IMR-90 (cell line): ENCODE measurements at regions not wholly inside any gene's neighbourhood (a gene's known extent, or its start where the extent isn't known, plus 50 kb on each side); places are given as distances from the start of the nearest gene placed in this dataset.

Experiments
- ATAC-seq: fragments of 200-7000 bp; cut with Tn5 transposase; 2 replicates; pipeline ENCODE4 v1.9.1; 2020; ENCODE audit warnings: low read depth, mild to moderate bottlenecking, moderate library complexity
- BruUV-seq: library from RNA; stranded (reverse); fragments of 400-500 nt; replicated peaks from 2 replicates; lab custom pipeline; 2021; lab: Mats Ljungman, UMichigan
- CTCF ChIA-PET: fragments of 300-600 bp; formaldehyde crosslinking; extraction: SDS; loops from one replicate; lab custom pipeline; 2021; ENCODE audit warnings: antibody characterized with exemption; lab: Yijun Ruan, JAX
- POLR2A ChIA-PET: fragments of 300-600 bp; sonication (Branson Sonifier 250); formaldehyde crosslinking; loops from one replicate; lab custom pipeline; 2022; ENCODE audit warnings: antibody characterized with exemption; ENCODE audit not compliant: unreplicated experiment; lab: Charles Lee
- DNase-seq: peaks from one replicate; pipeline ENCODE4 v3.0.0; 2013
- H2AFZ ChIP-seq: replicated peaks from 2 replicates; pipeline ENCODE3; 2013; ENCODE audit warnings: low read length, mild to moderate bottlenecking; ENCODE audit not compliant: poor library complexity
- H2AK5ac ChIP-seq: 2 replicates; pipeline ENCODE4 v1.6.1; 2013; ENCODE audit warnings: low read depth, low read length, inconsistent platforms
- H2AK9ac ChIP-seq: replicated peaks from 2 replicates; pipeline ENCODE3; 2013; ENCODE audit warnings: mild to moderate bottlenecking, low read depth, low read length, moderate library complexity; ENCODE audit not compliant: poor library complexity
- H2BK120ac ChIP-seq: 2 replicates; pipeline ENCODE4 v1.6.1; 2013; ENCODE audit warnings: low read depth, low read length, inconsistent platforms
- H2BK15ac ChIP-seq: 3 replicates; pipeline ENCODE4 v1.6.1; 2013; ENCODE audit warnings: low read depth, low read length, inconsistent platforms
- H2BK20ac ChIP-seq: 2 replicates; pipeline ENCODE4 v1.6.1; 2013; ENCODE audit warnings: low read depth, mild to moderate bottlenecking, inconsistent platforms, low read length, moderate library complexity
- H2BK5ac ChIP-seq: 2 replicates; pipeline ENCODE4 v1.6.1; 2013; ENCODE audit warnings: mild to moderate bottlenecking, low read depth, low read length, inconsistent platforms; ENCODE audit not compliant: poor library complexity, severe bottlenecking
- H3K14ac ChIP-seq: replicated peaks from 2 replicates; pipeline ENCODE4 v1.6.1; 2013; ENCODE audit warnings: low read depth, low read length, inconsistent platforms
- H3K18ac ChIP-seq: 2 replicates; pipeline ENCODE4 v1.6.1; 2013; ENCODE audit warnings: low read depth, low read length, control low read depth
- H3K23ac ChIP-seq: 2 replicates; pipeline ENCODE4 v1.6.1; 2013; ENCODE audit warnings: low read depth, low read length, inconsistent platforms
- H3K27ac ChIP-seq: 2 replicates; pipeline ENCODE4 v1.5.1; 2013; ENCODE audit warnings: mild to moderate bottlenecking, control low read depth, low read length; ENCODE audit not compliant: insufficient read depth
- H3K27me3 ChIP-seq: 2 replicates; pipeline ENCODE4 v1.6.1; 2013; ENCODE audit warnings: low read length; ENCODE audit not compliant: control insufficient read depth, insufficient read depth
- H3K36me3 ChIP-seq: 2 replicates; pipeline ENCODE4 v1.6.1; 2013; ENCODE audit warnings: low read length, mixed read lengths; ENCODE audit not compliant: control insufficient read depth, insufficient read depth
- H3K4ac ChIP-seq: 2 replicates; pipeline ENCODE4 v1.6.1; 2013; ENCODE audit warnings: low read depth, low read length, inconsistent platforms
- H3K4me1 ChIP-seq: 2 replicates; pipeline ENCODE4 v1.6.1; 2013; ENCODE audit warnings: low read length, mixed read lengths; ENCODE audit not compliant: control insufficient read depth, insufficient read depth
- H3K4me2 ChIP-seq: 2 replicates; pipeline ENCODE4 v1.6.1; 2013; ENCODE audit warnings: low read depth, mild to moderate bottlenecking, control low read depth, low read length, moderate library complexity
- H3K4me3 ChIP-seq: 2 replicates; pipeline ENCODE4 v1.5.1; 2013; ENCODE audit warnings: low read depth, mild to moderate bottlenecking, control low read depth, low read length, moderate library complexity; ENCODE audit not compliant: insufficient read depth
- H3K56ac ChIP-seq: 2 replicates; pipeline ENCODE4 v1.6.1; 2013; ENCODE audit warnings: low read length, inconsistent platforms; ENCODE audit not compliant: insufficient read depth; ENCODE audit errors: extremely low read depth
- H3K79me1 ChIP-seq, 2 experiments: 2 replicates each; pipeline ENCODE4 v1.6.1; 2013; ENCODE audit warnings: low read length in 2 of 2, inconsistent platforms in 1 of 2, low read depth in 1 of 2
- H3K9ac ChIP-seq: 2 replicates; pipeline ENCODE4 v1.6.1; 2013; ENCODE audit warnings: low read depth, low read length, control low read depth
- H3K9me1 ChIP-seq: 2 replicates; pipeline ENCODE4 v1.6.1; 2013; ENCODE audit warnings: low read length, inconsistent platforms; ENCODE audit not compliant: insufficient read depth
- H3K9me3 ChIP-seq: 2 replicates; pipeline ENCODE4 v1.6.1; 2013; ENCODE audit warnings: low read length; ENCODE audit not compliant: control insufficient read depth, insufficient read depth
- H4K20me1 ChIP-seq: 2 replicates; pipeline ENCODE4 v1.6.1; 2013; ENCODE audit warnings: low read length, inconsistent platforms; ENCODE audit not compliant: insufficient read depth
- H4K5ac ChIP-seq: 2 replicates; pipeline ENCODE4 v1.6.1; 2013; ENCODE audit warnings: mild to moderate bottlenecking, low read depth, low read length, control low read depth
- H4K8ac ChIP-seq, 2 experiments: 2 replicates each; pipeline ENCODE4 v1.6.1; 2013; ENCODE audit warnings: low read depth in 2 of 2, low read length in 2 of 2, control low read depth in 1 of 2, inconsistent platforms in 1 of 2
- H4K91ac ChIP-seq: 2 replicates; pipeline ENCODE4 v1.6.1; 2013; ENCODE audit warnings: low read depth, low read length, inconsistent platforms; ENCODE audit not compliant: insufficient read depth
- BHLHE40 ChIP-seq: fragments of 150-350 bp; IDR thresholded peaks from 2 replicates; pipeline ENCODE4 v1.6.1; 2016; ENCODE audit warnings: mild to moderate bottlenecking, low read depth, low read length
- CEBPB ChIP-seq: IDR thresholded peaks from 2 replicates; pipeline ENCODE4 v1.6.1; 2012; ENCODE audit warnings: low read depth, low read length, improper control_type of control experiment
- CHD1 ChIP-seq: IDR thresholded peaks from 2 replicates; pipeline ENCODE4 v1.6.1; 2012; ENCODE audit warnings: low read depth, low read length, improper control_type of control experiment
- MAZ ChIP-seq: IDR thresholded peaks from 2 replicates; pipeline ENCODE4 v1.6.1; 2012; ENCODE audit warnings: low read depth, mild to moderate bottlenecking, low read length, improper control_type of control experiment, moderate library complexity, borderline replicate concordance
- MXI1 ChIP-seq: IDR thresholded peaks from 2 replicates; pipeline ENCODE4 v1.6.1; 2012; ENCODE audit warnings: low read depth, mild to moderate bottlenecking, low read length, moderate library complexity, borderline replicate concordance
- NFE2L2 ChIP-seq: fragments of 150-350 bp; IDR thresholded peaks from 2 replicates; pipeline ENCODE4 v1.6.1; 2016; ENCODE audit warnings: low read depth, mild to moderate bottlenecking, low read length
- POLR2A ChIP-seq: IDR thresholded peaks from 2 replicates; pipeline ENCODE4 v1.6.1; 2012; ENCODE audit warnings: mild to moderate bottlenecking, low read depth, low read length
- RCOR1 ChIP-seq: IDR thresholded peaks from 2 replicates; pipeline ENCODE4 v1.6.1; 2012; ENCODE audit warnings: mild to moderate bottlenecking, low read length, improper control_type of control experiment; ENCODE audit not compliant: insufficient replicate concordance
- RFX5 ChIP-seq: IDR thresholded peaks from 2 replicates; pipeline ENCODE4 v1.8.0; 2012; ENCODE audit warnings: low read depth, mild to moderate bottlenecking, low read length, moderate library complexity
- SMC3 ChIP-seq: fragments of 150-350 bp; IDR thresholded peaks from 2 replicates; pipeline ENCODE4 v1.6.1; 2016; ENCODE audit warnings: low read depth, mild to moderate bottlenecking, antibody characterized with exemption, low read length, moderate library complexity
- USF2 ChIP-seq: fragments of 150-350 bp; IDR thresholded peaks from 2 replicates; pipeline ENCODE4 v1.6.1; 2017; ENCODE audit warnings: mild to moderate bottlenecking, antibody characterized with exemption, low read length, low read depth
- WGBS, 2 experiments: methylation state at CpG; one replicate each; pipeline versions ENCODE4 v1.1.5 to v1.1.7; 2013; ENCODE audit warnings: missing lambda C conversion rate in 2 of 2; ENCODE audit not compliant: insufficient read length in 1 of 2; ENCODE audit errors: extremely low coverage in 2 of 2; 5-methylcytosine and 5-hydroxymethylcytosine counted together
- dilution Hi-C: fragments of 300-500 bp; cut with HindIII; formaldehyde crosslinking; loops from one replicate; pipeline ENCODE4 v1.14.3; 2018; ENCODE audit warnings: low sequenced_read_pairs; ENCODE audit not compliant: unreplicated experiment
- in situ Hi-C: fragments of 300-500 bp; cut with MboI; formaldehyde crosslinking; loops from 3 replicates; pipeline ENCODE4 v1.14.3; 2019; ENCODE audit warnings: low sequenced_read_pairs, inconsistent platforms, mixed read lengths
- intact Hi-C: fragments of 100-400 bp; cut with micrococcal nuclease; formaldehyde crosslinking; loops from 2 replicates; pipeline ENCODE4 v1.10.0; 2022
- TF ChIP-seq, protein P1 (sequence below): fragments of 150-350 bp; IDR thresholded peaks from 2 replicates; pipeline ENCODE4 v1.6.1; 2016; ENCODE audit warnings: low read depth, mild to moderate bottlenecking, low read length, moderate library complexity, borderline replicate concordance
- TF ChIP-seq, protein P2 (sequence below): conservative IDR thresholded peaks from 2 replicates; pipeline ENCODE4 v1.5.1; 2012; ENCODE audit warnings: mild to moderate bottlenecking, low read depth, low read length, improper control_type of control experiment

DNA sequence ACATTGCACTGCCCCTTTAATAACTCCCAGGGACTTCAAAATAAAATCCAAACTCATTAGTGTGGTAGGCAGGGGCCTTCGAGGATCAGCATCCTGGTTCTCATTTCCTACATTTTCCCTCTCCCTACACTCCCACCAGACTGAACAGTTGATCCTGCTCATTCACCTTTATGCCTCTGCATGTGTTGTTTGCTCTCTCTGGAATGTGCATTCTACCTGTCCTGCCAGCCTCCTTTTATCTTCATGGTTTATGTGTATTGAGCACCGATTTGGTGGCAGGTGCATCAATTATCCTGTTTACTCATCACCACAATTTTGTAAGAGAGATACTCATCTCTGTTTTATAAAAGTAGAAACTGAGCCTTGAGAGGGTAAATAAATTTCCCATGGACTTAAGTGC is 125.0 kb downstream of the ADSS2 start:
- Histone ChIP-seq H4K5ac (no peak overlapping the region), H3K23ac (no peak overlapping the region), H2BK120ac (no peak overlapping the region), H3K4me2 (no peak overlapping the region), H2BK20ac (no peak overlapping the region), H3K9me1 (peaks cover 7% of the 10 kb centered on the region; the same call in 1 of the 2 replicates), H3K36me3 (no peaks in the 10 kb centered on the region), H3K56ac (no peak overlapping the region), H3K4me3 (no peak overlapping the region), H2AK9ac (no peak overlapping the region), H4K8ac (no peak overlapping the region), H3K14ac (no peak overlapping the region), H3K27ac (no peak overlapping the region), H3K4ac (no peak overlapping the region), H3K4me1 (peaks cover 7% of the 10 kb centered on the region), H3K9ac (no peak overlapping the region), H2BK15ac (no peak overlapping the region), H3K18ac (no peak overlapping the region), H2AFZ (no peak overlapping the region), H3K79me1 (no peaks in the 10 kb centered on the region), H2BK5ac (no peak overlapping the region), H2AK5ac (no peak overlapping the region), H4K91ac (no peak overlapping the region), H3K27me3 (no peaks in the 10 kb centered on the region), H3K9me3 (peaks cover 2% of the 10 kb centered on the region; the same call in 1 of the 2 replicates), H4K20me1 (no peaks in the 10 kb centered on the region)
- WGBS, 2 experiments, result no CpG with 5 or more reads among the region's 2 CpGs
- dilution Hi-C loops, result no loop called here
- ChIA-PET CTCF (no interaction called here), POLR2A (no interaction called here)
- in situ Hi-C loops, result no loop called here
- DNase-seq, result no peak
- no TSS peak for BruUV-seq
- intact Hi-C loops, result no loop called here
- ATAC-seq, result no peak
- no peak for TF ChIP-seq CEBPB
- no peak for TF ChIP-seq MAZ
- TF ChIP-seq, protein P1, sequence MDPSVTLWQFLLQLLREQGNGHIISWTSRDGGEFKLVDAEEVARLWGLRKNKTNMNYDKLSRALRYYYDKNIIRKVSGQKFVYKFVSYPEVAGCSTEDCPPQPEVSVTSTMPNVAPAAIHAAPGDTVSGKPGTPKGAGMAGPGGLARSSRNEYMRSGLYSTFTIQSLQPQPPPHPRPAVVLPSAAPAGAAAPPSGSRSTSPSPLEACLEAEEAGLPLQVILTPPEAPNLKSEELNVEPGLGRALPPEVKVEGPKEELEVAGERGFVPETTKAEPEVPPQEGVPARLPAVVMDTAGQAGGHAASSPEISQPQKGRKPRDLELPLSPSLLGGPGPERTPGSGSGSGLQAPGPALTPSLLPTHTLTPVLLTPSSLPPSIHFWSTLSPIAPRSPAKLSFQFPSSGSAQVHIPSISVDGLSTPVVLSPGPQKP, result no peak
- TF ChIP-seq SMC3, result no peak
- TF ChIP-seq BHLHE40, result no peak
- TF ChIP-seq RCOR1, result no peak
- TF ChIP-seq RFX5, result no peak
- no peak for TF ChIP-seq NFE2L2
- no peak for TF ChIP-seq CHD1
- TF ChIP-seq USF2, result no peak
- TF ChIP-seq MXI1, result no peak
- TF ChIP-seq POLR2A, result no peak
- TF ChIP-seq, protein P2, sequence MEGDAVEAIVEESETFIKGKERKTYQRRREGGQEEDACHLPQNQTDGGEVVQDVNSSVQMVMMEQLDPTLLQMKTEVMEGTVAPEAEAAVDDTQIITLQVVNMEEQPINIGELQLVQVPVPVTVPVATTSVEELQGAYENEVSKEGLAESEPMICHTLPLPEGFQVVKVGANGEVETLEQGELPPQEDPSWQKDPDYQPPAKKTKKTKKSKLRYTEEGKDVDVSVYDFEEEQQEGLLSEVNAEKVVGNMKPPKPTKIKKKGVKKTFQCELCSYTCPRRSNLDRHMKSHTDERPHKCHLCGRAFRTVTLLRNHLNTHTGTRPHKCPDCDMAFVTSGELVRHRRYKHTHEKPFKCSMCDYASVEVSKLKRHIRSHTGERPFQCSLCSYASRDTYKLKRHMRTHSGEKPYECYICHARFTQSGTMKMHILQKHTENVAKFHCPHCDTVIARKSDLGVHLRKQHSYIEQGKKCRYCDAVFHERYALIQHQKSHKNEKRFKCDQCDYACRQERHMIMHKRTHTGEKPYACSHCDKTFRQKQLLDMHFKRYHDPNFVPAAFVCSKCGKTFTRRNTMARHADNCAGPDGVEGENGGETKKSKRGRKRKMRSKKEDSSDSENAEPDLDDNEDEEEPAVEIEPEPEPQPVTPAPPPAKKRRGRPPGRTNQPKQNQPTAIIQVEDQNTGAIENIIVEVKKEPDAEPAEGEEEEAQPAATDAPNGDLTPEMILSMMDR, result no peak
